H1 (cell line): ENCODE measurements at regions not wholly inside any gene's neighbourhood (a gene's known extent, or its start where the extent isn't known, plus 50 kb on each side); places are given as distances from the start of the nearest gene placed in this dataset.

Experiments used
- MAX ChIP-seq: IDR thresholded peaks from 2 replicates; pipeline ENCODE4 v1.6.1; 2012; ENCODE audit warnings: inconsistent platforms
- SP1 ChIP-seq: IDR thresholded peaks from 2 replicates; pipeline ENCODE4 v1.6.1; 2011; ENCODE audit warnings: low read depth, low read length
- TAF1 ChIP-seq: IDR thresholded peaks from 2 replicates; pipeline ENCODE4 v1.6.1; 2011; ENCODE audit warnings: mild to moderate bottlenecking, low read depth, low read length
- TBP ChIP-seq: IDR thresholded peaks from 2 replicates; pipeline ENCODE4 v1.6.1; 2011; ENCODE audit warnings: low read depth, low read length, improper control_type of control experiment
- TEAD4 ChIP-seq: IDR thresholded peaks from 2 replicates; pipeline ENCODE4 v1.6.1; 2012; ENCODE audit warnings: low read depth, low read length, inconsistent platforms, mixed read lengths
- TF ChIP-seq, protein P1 (sequence below): IDR thresholded peaks from 2 replicates; pipeline ENCODE4 v1.6.1; 2011; ENCODE audit warnings: low read length, improper control_type of control experiment
- TF ChIP-seq, protein P2 (sequence below): IDR thresholded peaks from 2 replicates; pipeline ENCODE4 v1.6.1; 2012; ENCODE audit warnings: low read length, inconsistent platforms

DNA sequence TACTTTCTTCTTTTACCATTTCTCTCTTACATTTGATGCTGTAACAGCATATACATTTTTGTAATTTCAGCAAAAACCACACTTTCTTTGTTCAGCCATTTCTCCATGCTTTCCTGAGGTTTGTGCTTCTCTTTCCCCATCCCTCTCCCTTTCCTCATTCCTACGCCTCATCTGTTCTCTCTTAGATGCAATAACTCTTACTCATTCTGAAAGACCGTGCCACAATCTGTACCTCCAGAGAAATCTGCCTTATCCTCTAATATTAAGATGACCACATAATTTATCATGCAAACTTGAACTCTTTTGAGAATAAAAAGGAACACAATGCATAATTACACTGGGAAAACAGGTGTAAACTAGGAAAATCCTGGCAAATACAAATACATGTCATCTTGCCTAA lies 588.9 kb downstream of the JRKL start (continued):
- no peak for TF ChIP-seq TBP
- TF ChIP-seq MAX, result no peak
- TF ChIP-seq, protein P1, sequence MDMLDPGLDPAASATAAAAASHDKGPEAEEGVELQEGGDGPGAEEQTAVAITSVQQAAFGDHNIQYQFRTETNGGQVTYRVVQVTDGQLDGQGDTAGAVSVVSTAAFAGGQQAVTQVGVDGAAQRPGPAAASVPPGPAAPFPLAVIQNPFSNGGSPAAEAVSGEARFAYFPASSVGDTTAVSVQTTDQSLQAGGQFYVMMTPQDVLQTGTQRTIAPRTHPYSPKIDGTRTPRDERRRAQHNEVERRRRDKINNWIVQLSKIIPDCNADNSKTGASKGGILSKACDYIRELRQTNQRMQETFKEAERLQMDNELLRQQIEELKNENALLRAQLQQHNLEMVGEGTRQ, result no peak
- TF ChIP-seq, protein P2, sequence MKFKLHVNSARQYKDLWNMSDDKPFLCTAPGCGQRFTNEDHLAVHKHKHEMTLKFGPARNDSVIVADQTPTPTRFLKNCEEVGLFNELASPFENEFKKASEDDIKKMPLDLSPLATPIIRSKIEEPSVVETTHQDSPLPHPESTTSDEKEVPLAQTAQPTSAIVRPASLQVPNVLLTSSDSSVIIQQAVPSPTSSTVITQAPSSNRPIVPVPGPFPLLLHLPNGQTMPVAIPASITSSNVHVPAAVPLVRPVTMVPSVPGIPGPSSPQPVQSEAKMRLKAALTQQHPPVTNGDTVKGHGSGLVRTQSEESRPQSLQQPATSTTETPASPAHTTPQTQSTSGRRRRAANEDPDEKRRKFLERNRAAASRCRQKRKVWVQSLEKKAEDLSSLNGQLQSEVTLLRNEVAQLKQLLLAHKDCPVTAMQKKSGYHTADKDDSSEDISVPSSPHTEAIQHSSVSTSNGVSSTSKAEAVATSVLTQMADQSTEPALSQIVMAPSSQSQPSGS, result no peak
- TF ChIP-seq TEAD4, result no peak
- TF ChIP-seq TAF1, result no peak
- no peak for TF ChIP-seq SP1
